GF-D8 (cell line): ENCODE measurements at regions not wholly inside any gene's neighbourhood (a gene's known extent, or its start where the extent isn't known, plus 50 kb on each side); places are given as distances from the start of the nearest gene placed in this dataset.

ENCODE experiments used
- DNase-seq: peaks from one replicate; lab custom pipeline; 2025; lab: John Stamatoyannopoulos, UW

DNA sequence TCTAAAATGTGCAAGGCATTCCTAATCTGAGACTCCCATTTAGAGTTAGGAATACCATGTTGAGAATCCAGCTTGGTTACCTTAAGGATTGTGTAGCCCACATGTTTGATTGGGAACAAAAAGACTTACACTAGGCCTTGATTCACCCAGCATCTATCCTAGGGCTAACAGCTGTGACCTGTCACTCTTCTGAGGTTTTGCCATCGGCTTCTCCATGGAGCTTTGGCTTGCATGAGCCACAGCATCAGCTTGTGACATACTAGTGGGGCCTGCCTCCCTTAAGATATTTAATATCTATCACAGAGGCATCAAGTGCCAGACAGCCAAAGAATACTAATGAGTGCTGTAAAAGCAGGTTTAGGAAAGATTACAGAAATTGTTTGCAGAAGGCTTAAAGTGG is 241.3 kb upstream of the UBE2E3 start:
- DNase-seq: no peak

DNA sequence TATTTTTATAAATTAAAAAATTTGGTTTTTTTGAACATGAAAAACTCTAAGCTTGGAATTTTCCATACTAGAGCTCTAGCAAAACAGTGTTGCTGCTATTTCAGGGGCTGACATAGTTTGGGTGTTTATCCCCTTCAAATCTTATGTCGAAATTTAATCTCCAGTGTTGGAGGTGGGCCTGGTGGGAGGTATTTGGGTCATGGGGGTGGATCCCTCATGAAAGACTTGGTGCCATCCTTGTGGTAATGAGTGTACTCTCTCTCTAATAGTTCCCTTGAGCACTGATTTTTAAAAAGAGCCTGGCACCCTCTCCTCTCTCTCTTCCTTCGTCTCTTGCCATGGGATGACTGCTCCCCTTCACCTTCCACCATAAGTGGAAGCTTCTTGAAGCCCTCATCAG is 244.6 kb upstream of the UBE2E3 start:
- DNase-seq: no peak

DNA sequence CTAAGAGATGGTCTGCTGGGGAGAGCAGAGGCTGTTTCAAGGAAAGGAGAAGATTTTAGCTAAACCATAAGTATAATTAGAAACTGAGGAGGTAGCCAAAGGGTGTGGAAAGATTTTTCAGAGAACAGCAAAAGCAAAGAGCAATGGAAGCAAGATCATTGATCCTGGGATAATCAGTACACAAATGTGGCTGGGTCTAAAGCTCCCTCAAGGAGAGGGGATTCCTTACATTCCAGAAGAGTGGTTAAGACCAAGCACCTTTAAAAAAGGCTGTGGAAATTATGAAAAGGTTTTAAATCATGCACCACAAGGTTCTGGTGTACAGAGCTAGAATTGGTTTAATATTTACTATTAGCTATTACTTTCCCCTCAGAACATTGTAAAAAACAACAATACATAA is 246.0 kb upstream of the UBE2E3 start:
- DNase-seq: no peak

DNA sequence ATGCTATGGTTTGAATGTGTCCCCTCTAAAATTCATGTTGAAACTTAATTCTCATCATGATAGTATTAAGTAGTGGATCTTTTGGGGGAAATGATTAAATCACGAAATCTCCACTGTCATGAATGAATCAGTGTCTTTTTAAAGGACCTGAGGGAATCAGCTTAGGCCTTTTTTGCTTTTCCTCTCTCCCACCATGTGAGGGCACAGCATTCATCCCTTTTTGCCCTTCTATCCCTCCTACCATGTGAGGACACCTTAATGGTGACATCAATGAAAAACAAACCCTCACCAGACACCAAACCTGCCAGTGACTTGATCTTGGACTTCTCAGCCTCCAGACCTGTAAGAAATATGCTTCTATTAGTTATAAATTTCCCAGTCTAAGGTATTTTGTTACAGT is 247.1 kb upstream of the UBE2E3 start:
- DNase-seq: no peak

DNA sequence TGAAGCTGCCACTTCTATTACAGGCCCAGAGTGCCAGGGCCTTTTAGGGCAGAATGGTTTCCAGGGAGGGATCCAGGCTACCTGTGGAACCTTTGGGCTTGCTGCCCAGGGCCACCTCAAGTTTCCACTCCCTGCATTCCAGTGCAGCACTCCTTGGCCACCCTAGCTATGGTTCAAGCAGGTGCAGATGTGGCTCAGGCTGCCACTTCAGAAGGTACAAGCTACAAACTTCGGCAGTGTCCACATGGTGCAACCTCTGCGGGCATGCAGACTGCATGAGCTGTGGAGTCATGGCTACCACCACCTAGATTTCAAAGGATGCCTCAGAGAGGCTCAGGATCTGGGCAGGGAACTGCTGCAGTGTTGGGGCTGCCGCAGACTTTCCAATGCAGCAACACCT is 248.1 kb upstream of the UBE2E3 start:
- no peak for DNase-seq

DNA sequence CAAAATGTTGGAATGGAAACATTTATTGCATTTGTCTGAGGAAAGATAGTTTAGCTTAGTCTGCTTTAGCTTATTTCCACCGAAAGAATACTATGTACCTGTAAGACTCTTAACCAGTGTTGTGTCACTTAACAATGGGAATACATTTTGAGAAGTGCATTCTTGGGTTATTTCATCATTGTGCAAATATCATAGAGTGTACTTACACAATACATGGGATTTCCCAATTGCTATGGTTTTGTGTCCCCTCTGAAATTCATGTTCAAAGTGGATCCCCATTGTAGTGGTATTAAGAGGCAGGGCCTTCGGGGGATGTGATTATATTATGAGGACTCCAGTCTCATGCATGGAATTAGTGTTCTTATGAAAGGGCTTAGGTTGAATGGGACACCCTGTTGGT is 249.4 kb upstream of the UBE2E3 start:
- no peak for DNase-seq

DNA sequence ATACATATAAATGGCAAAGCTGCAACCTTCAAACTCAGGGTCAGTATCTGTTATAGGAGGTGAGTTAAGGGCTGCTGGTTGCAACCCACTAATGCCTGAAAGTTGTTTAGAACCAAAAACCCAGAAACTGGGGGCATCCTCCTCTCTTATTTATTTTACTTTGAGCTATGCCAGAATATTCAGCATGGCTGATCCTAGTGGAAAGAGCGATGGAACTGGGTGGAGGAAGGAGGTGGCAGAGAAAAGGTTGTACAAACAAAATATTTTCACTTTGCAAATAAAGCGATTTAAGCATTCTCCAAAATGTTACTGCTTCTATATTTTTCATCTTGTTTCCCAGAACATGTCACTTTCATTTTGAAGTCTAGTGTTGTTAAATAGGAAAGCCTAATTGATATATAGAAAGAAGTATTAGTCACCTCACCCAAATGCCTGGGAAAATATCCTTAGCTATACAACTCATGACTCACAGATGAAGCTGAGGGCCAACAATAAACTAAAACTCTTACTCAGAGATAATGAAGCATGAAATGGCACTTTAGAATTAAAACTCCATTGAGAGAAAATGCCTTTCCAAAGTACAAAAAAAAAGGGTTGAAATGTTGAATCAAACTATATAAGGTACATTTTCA is 251.4 kb upstream of the UBE2E3 start:
- DNase-seq: no peak

DNA sequence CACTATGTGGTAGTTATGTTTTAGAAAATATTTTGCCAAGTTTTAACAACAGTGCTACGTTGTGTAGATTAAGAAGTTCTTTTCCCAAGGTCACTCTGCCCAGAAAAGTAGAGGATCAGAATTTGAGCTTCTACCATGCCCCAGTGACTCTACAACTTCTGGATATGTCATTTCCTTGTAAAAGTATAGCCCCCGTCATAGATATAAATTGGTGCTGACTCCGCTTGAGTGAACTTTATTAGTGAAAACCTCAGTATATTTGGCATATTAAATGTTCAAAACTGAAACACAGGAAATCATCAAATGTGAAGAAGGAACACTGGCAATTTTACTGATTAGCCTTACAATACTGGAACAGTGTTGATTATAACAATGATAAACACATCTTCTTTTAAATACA is 256.7 kb upstream of the UBE2E3 start:
- no peak for DNase-seq

DNA sequence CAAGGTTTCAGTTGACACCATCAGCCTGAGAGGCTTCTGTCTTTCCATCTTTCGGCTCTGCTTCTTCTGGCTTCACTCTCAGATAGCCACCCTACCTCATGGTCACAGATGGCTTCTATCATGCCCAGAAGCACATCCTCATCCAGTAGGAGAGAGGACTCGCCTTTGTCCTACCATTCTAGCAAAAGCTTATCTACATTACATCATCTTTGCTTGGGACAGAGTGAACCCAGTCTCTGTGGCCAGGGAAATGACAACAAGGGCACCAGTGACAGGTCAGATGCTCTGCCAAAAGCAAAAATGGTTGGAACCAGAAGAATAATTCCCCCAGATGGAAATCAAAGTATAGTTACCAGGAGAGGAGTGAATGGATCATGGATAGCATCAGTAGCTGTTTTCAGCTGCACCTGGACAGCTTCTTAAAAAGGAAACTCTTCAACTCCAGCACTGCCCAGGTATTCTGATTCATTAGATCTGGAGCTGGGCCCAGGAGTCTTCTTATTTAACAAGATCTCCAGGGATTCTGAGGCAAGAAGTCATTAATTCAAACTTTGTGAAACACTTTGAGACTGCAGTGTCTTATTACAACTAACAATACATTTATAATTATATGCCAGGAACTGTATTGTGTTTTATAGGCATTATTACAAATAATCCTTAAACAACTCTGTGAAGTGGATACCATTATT is 257.7 kb upstream of the UBE2E3 start:
- DNase-seq: no peak

DNA sequence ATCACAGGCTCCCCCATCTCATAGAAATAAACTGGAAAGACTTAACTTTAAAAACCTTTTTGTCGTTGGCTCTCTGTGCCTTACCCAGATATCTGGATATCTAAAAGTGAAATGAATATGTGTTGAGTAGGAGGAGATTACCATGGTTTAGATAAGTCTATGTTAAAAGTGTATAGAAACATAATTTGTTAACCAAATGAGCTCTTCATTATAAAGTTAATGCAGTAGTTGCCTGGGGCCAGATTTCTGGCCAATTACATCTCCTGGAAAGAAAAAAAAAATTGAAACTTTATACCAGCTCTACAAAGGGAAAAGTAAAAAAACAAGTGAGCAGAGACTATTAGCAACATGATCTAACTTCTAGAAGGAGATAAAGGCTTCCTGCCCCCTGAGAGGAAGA is 259.6 kb upstream of the UBE2E3 start:
- DNase-seq: no peak

DNA sequence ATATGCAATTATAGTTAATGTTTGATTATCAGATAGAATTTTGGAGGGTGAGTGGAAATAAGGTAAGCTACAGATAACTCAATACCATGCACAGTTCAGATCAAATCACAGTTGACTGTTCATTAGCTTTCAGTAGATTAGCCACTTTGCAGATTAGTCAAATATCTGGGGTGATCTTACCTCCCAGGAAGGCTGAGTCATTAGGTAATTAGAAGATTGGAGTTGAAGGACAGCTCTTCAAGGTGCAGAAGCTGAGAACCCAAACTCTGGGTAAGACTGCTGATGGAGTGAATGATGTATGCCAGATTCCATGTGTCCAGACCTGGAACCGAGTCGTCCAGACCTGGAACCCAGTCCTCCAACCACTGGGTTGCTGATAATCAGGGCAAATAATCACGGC is 262.8 kb upstream of the UBE2E3 start:
- DNase-seq: no peak

DNA sequence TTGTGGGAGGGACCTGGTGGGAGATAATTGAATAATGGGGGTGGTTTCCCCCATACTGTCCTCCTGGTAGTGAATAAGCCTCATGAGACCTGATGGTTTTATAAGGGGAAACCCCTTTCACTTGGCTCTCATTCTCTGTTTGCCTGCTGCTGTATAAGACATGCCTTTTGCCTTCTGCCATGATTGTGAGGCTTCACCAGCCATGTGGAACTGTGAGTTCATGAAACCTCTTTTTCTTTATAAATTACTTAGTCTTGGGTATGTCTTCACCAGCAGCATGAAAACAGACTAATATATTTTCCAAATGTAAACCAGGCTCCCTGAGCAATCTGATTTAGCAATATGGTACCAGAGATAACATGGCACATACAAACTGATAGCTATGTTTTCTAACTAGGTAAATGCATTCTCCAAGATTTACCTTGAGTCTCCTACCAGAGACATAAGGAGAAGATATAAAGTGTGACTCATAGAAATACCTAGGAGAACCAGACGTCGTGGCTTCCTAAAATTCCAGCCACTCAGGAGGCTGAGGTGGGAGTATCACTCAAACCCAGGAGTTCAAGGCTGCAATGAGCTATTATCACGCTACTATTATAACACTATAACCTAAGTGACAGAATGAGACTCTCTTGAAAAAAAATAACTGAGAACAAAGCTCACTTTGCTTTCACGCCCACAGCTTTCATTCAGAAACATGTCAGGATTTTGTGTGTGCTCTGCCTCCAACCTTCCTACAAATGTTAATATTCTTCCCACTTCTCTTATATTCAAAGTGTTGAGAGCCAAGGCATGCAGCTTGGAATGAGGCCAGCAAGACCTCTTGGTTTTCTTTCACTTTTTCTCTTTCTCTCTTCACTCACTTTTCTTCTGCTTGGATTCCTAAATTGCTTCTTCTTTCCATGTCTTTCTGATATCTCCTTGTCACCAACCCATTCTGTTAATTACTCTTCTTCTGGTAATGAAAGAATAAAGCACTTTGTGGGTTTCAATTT is 263.9 kb upstream of the UBE2E3 start:
- DNase-seq: no peak

DNA sequence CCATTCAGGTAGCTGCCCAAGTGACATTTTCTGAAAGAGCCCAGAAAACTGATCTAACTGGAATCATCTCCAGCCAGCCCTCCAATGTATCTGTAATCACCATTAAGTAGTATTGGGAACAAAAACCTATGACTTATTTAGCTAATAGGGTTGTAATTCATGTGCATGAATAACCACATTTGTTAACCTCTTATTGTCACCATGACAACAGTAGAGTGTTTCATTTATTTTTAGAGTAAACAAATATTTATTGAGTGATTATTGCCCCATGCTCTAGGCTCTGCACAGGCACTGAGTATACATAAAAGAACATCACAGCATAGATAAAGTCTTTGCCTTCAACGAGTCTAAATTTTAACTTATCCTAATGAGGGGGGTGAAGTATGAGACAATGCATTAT is 265.4 kb upstream of the UBE2E3 start:
- no peak for DNase-seq

DNA sequence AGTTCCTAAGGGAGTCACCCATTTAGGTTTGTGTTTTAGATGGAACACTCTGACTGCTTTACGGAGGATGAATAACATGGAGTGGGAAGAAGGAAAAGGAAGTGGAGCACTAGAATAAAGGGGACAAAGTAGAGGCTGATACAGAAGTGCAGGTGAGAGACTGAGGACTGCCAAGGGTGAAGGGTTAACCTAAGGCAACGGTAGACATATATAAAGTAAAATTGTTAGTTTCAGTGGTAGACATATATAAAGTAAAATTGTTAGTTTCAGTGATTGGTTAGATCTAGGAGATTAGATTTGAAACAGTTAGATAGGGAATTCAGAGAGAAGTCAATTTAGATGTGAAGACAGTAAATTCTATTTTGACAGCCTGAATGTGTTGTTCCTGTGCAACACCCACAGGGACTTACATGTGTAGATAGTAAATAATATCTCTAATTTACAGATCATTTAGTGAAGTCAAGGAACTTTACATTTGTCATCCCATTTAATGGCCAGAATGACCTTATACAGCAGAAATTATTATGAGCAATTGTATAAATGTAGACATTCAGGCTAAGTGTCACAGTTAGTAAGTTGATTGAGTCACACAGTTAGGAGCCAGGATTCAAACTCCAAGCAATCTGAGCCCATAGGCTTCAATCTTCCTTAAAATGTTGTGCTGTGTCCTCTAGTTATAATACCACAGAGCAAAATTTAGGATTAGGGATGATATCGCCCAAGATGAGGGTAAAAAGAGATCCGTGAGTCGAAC is 270.8 kb upstream of the UBE2E3 start:
- DNase-seq: no peak

DNA sequence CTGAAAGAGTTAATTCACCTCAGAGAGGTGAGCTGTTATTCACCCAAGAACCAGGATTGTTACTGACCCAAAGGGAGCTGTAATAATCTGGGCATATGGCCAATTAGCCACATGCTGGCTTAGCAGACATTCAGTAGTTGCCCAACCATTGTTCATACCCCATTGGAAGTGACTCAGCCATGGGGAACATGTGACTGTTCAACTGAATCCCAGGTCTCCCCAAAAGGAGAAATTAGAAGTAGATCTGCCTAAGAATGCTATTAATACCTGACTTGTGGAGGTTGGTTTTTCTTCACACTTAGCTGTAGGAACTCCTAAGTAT is 272.6 kb upstream of the UBE2E3 start:
- DNase-seq: no peak

DNA sequence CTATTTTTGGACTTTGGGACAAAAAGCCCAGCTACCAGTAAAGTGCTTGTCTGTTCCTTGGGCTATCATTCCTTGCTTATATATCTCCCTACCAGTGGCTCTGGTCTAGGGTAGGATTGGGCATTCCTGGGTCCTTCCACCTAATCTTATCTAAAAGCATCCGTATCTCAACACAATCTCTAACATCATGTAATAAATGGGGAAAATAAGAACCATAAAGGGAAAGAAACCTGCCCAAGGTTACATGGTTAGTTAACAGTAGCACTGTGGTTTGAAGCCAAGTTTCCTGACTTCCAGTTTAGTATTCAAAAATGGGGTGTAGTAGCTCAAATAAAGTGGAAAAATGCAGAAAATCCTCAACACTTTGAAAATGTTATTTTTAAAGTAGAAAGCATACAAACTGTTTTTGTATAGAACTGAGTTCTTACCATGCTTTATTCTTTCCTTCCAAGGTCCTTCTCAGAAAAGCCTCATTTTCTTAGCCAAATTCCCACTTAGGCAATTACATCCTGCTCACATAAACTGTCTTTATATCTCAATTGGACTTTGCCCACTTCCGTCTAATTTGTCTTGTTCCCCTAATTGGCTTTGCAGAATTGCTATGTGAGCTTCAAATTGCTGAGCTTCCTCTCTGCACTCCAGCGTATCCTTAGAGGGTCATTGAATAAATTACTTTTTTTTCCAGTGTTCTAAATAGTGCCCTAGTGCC is 273.1 kb upstream of the UBE2E3 start:
- no peak for DNase-seq

DNA sequence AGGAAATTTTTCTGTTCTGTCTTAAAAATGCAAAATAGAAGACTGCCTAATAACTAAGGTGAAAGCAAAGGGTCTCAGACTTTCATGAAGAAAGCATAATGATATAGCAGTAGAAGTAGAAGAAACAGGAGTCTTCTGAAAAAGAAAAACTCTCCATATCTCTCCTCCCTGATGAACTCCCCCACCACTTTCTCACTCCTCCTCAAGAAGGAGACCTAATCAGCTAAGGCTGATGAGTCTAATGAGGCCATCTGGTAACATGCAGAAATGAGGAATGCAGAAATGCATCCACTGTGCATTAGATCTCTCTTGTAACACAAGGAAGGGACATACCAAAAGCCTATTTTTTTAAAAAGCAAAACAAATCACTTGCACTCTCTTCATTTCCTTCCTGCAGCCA is 273.7 kb upstream of the UBE2E3 start:
- DNase-seq: no peak

DNA sequence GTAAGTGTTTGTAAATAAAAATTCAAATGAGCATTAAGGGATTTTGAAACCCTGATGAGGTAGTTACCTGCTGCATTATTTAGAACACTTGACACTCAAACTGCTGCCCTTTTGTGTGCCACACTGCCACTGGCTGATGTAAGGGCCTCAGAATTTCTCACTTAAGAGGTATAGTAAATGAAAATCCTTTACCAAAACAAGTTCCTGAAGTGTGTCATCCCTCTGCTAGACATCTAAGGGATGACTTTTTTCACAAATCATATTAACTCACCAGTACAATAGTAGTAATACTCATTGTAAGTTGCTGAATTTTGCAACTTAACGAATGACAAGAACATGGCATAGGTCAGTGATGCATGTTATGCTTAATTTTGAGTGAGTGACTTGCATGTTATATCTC is 274.9 kb upstream of the UBE2E3 start:
- no peak for DNase-seq

DNA sequence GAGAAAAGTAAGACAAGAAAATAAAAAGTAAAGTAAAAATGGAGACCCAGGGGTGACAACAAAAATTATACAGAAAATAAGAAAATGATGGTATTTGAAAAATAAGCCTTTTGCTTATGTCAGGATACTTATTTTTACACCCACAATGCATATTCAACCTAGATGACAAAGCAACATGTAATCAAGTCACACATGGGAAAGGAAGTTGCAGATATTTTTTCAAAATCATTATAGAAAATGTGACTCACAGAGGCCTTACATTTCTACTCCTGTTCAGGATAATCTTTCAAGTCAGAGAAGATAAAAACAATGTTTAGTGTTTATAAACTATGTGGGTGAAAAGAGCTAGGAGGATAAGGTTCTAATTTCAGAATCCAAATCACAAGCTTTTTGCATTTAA is 275.3 kb upstream of the UBE2E3 start:
- DNase-seq: no peak

DNA sequence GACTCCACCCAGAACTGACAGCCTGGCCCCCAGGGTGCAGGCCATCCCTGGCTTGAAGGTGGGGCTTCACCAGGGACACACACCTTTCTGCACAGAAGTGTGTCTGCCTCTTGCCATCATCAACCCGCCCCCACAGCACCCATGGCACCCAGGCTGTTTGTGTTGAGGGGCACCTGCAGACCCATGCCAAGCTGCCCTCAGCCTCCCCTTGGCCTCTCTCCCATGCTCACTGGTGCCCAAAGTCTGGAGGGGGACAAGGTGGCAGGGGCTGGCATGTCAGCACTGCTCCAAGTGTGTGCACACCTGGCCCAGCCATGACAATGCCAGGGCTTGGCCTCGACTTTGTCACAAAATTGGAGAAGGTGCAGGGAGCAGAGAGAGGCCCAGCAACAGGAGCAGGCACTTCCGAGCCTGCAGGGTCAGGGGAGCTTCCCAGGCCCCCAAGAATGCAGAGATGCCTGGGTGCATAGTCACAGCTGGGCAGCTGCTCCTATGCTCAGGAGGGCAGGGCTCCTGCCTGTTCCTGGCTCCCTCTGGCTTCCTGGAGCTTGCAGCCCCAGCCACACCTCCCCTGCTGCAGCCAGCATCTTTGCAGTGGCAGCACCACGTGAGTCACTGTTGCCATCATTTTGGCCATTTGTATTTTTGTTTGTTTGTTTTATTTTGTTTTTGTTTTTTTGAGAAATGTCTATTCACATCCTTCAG is 280.6 kb upstream of the UBE2E3 start:
- DNase-seq: no peak

DNA sequence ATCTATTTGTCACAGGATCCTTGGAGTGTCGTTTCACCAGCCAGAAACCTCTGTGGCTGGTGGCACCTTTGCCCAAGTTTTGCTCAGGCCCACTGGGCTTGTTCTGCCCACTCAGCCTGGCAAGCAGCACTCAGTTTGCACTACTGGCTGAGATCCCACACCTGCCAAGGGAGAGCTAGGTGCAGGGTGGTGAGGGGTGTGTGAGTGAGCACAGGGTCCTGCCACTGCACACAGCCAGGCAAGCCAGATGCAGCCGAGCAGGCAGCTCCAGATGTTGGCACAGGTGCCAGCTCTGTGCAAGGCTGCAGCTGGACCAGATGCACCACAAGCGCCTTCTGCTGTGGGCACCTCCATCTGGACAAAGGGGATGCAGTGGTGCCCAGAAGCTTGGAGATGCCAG is 281.7 kb upstream of the UBE2E3 start:
- no peak for DNase-seq
